NCI-H2171 (cell line): ENCODE measurements at regions not wholly inside any gene's neighbourhood (a gene's known extent, or its start where the extent isn't known, plus 50 kb on each side); places are given as distances from the start of the nearest gene placed in this dataset.

Experiments used
- DNase-seq: peaks from one replicate; lab custom pipeline; 2025; lab: John Stamatoyannopoulos, UW

DNA sequence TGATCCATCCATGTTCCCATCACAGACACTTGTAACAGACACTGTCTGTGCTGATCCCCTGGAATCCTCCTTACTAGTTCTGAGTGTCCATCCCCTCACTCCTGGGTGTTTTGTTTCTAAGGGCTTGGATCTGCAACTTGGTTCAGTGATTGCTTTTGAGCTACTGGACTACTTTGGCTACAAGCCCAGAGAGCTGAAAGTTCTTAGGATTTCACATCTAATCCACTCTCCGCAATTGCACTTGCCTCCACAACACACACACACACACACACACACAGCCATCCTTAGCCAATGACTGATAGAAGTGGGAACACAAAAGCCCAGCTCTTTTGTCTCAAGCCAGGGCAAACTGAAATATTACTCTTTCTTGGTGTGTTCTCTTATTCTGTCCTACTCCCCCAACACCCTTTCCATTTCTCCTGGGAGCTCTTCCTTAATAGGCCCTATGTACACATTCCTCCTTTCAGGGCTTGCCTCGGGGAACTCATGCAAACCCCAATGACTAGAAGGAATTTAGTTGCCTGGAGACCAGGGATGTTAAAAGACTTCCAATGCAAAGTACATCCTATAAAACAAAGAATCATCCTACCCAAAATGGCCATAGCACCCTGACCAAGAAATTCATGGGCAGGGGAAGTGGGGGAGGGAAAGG is 206.1 kb upstream of the UBE2E2 start:
- no peak for DNase-seq

DNA sequence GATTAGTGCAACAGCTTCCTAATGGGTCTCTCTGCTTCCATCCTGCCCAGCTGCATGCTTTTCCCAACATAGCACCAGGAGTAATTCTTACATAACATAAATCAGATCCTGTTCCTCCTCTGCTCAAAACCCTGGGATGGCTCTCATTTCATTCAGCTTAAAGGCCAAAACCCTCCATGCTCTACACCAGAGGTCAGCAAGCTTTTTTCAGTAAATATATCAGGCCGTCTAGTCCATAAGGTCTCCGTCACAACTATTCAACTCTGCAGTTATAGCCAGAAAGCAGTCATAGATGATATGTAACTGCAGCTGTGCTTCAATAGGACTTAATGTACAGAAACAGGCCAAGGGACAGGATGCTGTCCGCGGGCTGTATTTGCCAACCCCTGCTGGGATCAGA is 202.8 kb upstream of the UBE2E2 start:
- DNase-seq: no peak

DNA sequence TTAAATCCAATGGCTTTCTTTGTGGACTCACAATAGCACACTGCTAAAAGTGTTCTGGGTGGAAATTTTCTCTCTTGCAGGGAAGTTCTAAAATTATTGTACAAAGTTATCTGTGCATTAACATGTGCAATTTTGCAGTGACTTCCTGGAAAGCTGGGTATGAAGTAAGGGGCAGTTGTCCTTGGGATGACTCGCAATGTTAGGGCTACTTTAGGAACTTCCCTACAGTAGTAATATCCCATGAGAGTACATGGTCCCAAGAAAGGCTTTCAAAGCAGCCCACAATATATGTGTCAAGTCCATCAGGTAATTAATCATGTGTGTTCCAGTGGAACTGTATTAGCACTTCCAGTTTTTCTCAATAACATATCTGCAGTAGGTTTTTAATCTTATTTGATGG is 201.0 kb upstream of the UBE2E2 start:
- DNase-seq: no peak

DNA sequence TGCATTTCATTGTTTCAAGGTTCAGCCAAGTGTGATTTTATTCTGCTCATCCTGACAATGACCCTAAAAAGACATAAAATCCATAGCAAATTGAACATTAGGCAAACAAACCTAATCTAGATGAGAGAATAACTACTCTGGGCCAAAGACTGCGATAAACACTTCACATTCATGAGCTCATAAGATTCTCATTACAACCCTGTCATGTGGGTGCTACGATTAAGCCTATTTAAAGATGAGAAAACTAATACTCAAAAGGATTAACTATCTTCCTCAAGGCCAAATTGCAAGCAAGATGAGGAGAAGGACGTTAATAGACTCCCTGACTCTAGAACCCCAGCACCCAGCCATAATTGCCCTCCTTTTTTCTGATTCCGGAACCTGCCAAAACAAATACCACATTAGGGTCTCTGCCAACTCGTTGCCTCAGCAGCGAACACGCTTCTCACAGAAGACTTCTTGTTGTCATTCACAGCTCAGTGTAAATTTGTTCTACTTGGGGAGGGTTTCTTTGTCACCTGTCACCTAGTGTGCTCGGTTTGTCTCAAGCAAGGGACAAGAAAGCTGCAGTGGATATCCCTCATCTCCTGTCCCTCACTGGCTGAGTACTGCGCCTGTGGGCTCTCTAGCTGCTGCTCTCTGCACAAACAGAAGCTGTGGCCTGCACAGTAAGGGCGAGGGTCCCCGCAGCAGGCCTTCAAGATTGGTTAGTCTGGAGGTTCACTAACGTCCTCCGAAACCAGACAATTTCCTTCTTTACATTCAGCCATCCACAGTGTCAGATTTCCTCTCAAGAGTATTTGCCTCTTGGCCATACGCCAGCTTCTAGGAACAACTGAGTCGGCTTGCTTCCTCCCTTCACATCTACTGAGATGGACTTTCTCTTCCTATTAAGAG is 200.0 kb upstream of the UBE2E2 start:
- DNase-seq: no peak

DNA sequence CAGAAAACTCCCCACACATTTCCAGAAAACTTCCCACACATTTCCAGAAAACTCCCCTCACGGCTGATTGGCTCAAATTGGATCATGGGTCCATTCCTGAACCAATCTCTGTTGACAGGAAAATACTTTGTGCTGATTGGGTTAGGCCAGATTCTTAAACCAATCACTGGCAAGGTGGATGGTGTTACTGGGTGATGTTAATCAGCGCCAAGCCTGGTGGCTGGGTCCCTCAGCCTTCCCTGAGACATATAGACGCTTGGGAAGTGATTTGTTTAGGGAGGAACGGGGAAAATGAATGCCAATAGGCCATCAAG is 199.4 kb upstream of the UBE2E2 start:
- DNase-seq: no peak

DNA sequence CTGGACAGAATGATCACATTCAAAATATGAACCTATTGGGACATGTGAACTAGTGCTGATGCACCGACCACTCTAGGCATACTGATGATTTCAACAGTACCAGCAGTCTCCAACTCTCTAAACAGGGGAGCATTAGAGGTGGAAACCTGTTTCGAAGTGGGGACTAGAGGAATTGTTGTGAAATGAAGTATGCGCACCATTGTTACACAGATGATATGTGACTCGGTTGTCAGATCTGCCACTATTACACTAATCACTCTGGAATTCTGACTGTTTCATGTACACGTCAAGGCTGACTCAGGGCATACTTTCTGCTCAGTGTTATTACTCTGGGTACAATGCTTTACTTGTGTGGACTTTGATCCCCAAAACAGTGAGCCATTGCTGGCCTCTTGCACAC is 198.2 kb upstream of the UBE2E2 start:
- DNase-seq: no peak

DNA sequence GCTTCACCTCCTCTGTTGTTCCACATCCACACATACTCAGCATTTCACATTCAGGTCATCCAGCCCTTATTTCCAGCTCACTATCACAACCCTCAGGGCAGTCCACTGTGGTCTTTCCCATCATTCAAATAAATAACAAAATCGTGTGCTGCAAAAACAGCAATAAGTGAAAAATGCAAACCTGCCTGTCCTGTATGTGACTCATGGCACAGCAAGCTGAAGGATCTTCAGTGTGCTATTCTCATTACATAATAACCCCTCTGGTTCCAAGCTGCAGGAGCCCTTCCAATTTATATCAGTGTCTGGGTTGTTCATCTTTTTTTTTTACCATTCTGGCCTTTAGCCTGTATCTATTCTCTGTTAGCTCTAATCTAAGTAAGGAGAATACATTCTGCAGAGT is 185.3 kb upstream of the UBE2E2 start:
- DNase-seq: no peak

DNA sequence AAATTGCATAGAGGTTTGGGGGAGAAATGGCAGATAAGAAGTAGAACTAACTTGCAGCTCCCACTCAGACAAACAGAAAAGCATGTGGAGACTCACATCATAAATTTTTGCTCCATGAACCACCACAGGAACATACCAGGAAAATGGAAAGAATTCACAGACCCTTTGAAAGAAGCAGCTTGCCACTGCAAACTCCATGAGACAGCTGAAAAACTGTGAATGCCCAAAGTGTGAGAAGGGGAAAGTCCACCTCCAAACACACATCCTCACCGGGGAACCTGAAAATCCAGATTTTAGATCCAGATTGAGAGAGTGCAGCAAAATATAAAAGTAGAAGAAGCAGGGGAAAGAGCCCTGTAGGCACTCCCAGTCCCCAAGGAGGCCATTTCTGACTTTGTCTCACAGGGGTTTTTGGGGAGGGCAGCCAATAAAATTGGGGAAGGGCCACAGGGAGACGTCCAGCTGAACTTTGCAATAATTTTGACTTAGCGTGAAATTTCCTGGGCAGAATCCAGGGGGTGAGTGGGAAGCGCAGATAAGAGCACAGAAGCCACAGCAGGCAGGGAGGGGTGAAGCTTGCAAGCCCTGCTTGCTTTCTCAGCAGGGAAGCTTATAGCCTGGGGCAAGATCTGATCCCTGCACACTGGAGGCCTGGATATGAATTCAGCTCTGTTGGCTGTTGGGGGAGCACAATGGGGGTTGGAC is 183.4 kb upstream of the UBE2E2 start:
- no peak for DNase-seq

DNA sequence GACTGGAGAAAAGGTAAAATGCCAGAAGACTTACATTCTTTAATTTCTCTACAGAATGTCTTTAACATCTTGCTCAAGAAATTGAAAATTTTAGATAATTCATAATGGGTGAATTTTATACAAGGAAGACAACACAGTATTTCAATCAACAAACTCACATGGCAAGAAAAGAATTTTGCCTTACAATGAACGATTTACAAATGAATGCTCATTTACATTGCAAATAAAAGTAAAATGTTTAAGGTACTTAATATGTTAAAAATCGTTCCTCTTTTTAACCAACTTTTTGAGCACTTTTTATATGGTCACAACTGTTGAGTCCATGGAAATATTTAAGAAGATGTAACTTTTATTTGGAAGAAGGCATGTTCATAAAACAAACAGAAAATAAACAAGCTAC is 174.8 kb upstream of the UBE2E2 start:
- DNase-seq: no peak

DNA sequence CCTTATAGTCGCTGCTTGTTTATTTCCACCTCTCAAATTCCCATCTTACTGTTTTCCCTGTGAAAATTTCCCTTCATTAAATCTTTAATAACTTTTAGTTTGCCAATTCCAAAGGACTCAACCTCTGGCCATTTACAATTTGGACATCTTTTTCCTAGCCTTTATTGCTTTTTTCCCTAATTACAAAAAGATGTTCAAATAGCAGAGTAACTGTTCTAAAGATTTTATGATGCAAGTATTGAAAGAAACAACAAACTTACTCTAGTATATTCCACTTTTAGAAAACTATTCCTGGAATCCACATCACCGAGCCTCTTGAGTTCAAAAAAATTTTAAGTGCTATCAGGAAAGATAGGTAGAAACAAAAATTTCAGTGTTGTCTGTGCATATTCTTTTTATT is 174.1 kb upstream of the UBE2E2 start:
- no peak for DNase-seq

DNA sequence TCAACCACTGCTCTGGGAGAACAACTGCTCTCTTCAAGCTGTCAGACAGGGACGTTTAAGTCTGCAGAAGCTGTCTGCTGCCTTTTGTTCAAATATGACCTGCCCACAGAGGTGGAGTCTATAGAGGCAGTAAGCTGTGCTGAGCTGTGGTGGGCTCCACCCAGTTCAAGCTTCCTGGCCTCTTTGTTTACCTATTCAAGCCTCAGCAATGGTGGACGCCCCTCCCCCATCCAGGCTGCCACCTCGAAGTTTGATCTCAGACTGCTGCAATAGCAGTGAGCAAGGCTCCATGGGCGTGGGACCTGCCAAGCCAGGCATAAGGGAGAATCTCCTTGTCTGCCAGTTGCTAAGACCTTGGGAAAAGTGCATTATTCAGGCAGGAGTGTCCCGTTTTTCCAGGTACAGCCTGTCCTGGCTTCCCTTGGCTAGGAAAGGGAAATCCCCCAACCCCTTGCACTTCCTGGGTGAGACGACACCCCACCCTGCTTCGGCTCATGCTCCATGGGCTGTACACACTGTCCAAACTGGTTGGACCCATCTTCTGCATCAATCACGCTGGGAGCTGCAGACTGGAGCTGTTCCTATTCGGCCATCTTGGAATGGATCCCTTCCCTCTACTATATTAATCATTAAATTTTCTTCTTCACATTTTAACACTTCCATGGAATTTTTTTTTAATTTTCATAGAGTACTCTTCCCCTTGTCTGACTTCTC is 167.0 kb upstream of the UBE2E2 start:
- DNase-seq: no peak

DNA sequence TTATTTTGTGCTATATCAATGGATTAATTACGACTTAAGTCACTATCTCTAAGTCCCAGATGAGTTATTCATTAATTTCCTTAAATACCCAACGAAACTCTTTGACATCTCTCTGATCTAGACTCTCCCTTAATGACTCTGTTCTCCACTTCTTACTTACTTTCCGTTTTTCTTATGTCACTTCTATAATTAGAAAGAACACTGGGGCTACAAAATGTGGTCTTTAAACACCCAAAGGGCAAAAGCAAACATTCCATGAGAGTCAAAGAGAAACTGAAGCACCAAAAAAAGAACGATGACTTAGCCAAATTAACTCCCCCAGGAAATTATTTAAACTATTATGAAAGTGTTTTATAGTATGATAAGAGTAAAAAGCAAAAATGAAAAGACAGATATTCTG is 166.4 kb upstream of the UBE2E2 start:
- DNase-seq: no peak

DNA sequence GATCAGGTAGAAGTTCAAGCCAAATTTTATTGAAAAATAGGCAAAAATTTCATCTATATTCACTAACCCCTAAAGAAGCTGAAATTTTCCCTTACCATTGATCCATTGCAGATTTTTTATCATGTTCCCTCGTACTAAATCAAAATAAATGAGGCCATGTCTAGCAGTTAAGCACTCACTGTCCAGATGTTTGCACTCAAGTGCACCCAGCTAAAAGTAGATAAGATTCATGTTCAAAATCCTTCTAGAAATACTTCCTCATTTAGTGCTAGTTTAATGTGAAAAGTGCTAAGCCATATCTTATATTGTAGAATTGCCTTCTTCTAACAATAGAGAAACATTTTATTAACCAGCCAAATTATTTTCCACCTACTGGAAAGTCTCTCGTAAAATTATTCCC is 164.7 kb upstream of the UBE2E2 start:
- no peak for DNase-seq

DNA sequence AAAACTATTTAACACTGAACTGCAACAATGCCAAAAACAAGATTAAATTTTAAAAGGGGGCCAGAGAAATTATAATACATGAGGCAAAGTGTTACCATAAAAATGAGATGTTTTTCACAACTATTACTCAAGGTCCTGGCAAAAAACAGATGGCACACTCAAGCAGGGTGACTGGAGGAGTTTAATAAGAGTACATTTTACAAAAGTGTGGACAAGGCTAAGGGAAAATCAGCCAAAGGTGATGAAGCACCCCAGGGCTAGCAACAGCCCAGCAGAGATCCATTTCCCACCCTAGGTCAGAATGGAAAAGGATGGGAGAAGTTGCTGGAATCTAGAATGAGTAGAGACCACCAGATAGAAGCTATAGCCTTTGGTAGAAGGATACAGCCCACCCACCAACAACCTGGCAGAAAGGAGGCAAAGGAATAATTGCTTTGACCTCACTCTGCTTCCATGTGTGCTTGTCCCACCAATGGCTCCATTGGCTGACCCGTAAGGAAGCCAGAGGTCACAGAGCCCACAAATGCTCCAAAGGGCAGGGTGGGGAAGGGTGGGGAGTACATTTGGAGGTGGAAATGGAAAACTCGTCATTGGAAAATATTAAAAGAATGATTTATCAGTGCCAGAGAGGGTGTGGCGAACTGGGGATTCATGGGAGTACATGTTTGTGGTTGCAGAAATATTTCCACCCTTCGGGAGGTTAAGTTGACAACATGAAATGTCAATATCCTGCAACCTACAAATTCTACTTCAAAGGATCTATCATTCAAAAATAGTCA is 161.0 kb upstream of the UBE2E2 start:
- no peak for DNase-seq

DNA sequence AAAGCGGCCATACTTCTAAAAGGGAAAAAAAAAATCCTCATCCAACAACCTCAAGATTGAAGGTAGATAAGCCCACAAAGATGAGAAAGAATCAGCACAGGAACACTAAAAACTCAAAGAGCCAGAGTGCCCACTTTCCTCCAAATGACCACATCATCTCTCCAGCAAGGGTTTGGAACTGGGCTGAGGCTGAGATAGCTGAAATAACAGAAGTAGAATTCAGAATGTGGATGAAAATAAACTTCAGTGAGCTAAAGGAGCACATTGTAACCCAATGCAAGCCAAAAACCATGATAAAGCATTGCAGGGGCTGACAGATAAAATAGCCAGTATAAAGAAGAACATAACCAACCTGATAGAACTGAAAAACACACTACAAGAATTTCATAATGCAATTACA is 158.7 kb upstream of the UBE2E2 start:
- no peak for DNase-seq

DNA sequence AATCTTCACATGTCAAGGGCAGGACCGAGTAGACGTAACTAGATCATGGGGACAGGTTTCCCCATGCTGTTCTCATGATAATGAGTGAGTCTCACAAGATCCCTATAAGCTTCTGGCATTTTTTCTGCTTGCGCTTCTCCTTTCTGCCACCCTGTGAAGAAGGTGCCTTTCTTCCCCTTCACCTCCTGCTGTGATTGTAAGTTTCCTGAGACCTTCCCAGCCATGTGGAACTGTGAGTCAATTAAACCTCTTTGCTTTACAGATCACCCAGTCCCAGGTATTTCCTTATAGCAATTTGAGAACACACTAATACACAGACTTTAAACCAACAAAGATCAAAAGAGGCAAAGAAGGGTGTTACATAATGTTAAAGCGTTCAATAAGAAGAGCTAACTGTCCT is 156.6 kb upstream of the UBE2E2 start:
- DNase-seq: no peak

DNA sequence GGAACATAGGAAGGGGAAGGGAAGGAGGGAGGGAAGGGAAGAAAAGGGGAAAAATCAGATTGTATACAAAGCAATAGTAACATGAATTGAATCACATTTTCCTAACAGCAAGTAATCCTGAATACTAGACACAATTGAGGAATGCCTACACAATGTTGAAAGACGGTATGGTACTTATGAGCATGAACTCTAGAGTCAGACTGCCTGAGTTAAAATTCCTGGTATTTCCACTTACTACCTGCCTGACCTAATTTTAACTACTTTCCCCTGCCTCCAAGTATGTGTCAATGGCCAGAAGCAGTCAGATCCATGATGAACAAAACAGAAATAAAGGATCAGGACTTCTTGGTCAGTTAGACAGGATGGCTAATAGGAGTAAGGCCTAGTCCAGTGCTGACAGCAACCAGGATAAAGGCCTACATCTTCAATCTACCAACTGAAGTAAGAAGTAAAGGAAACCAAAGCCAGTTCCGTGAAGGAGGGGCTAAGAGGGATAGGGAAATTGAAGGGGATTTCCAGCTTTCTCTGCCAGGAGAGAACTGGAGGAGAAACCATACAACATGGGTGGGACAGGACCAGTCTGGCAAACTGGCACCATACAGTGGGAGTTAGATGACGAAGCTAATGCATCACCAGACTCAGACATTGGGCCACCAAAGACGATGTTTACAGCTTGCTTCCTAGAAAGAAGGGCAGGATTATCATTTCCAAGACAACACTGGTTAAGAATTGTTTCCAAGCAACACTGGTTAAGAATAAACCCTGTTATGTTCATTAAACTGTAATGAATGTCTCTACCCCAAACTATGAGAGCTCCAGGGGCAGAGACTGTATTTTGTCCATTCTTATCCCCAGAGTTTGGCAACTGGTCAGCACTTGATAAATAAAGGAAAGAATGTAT is 151.6 kb upstream of the UBE2E2 start:
- DNase-seq: no peak

DNA sequence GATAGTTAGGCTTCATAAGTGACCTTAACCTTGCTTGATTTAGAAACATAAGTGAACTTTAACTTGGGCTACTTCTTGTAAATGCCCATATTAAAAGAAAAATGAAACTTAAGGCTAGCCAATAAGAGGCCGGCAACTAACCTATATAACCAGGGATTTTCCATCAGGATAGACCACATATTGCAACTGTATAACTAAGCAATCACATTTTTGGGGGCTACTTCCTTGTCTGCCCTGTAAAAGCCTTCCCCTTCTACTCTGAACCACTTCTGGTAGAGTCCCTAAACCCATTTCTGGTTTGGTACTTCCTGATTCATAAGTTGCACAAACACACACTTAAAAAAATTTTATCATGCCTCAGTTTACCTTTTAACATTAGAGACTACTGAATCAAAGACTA is 150.9 kb upstream of the UBE2E2 start:
- DNase-seq: no peak

DNA sequence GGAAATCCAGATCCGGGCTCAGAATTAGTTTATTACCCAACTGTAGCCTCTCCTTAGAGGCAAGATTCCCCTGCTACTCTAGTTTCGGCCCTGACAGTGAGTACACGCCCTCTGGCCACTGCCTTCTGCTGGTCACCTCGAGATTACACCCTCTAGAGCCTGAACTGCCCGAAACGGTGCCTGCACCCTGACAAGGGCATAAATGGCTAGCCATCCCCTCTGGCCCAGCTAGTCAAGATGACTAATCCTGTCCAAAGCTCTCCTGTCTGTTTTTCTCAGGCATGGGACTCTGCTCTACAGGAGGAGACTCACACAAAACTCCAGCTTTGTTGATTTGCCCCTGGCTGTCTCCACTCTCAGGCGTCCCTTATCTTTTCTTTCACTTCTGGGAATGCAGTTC is 150.5 kb upstream of the UBE2E2 start:
- no peak for DNase-seq

DNA sequence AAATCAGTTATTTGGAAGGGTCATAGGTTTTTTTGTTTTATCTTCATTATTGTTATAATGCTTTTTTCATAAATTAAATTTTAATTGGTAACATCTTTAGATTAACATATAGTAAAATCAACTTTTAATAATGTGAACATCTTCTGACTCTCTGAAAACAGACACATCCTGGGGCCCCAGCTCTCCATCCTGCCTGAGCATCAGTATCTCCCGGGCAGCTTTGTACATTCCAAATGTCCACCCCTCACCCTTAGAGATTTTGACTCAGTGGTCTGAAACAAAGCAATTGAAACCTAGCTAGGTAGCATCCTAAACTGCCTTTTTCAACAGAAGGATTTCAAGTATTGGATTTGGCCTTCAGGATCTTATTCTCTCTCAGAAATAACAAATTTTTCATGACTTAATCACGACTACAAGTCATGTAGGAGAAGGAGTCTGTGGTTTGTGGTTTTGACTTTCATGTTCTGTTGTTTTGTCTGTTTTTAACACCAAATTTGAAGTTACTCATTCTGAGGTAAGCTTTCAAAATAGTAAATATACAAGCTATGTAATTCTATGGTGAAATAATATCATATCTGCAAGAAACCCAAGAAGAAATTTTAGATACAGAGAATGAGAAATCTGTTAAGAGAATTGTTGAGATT is 147.3 kb upstream of the UBE2E2 start:
- DNase-seq: no peak
